Liver (tissue), 8 donors: ENCODE measurements at regions not wholly inside any gene's neighbourhood (a gene's known extent, or its start where the extent isn't known, plus 50 kb on each side); places are given as distances from the start of the nearest gene placed in this dataset.

Experiments
- DNase-seq: peaks from one replicate; pipeline ENCODE4 v3.0.0-alpha.2; 2017; ENCODE audit warnings: low spot score
- H3K27ac ChIP-seq, 2 donors: one replicate each; pipeline ENCODE4 v1.7.0; 2013; ENCODE audit warnings: inconsistent platforms in 2 of 2, low read length in 2 of 2, control low read depth in 1 of 2, low read depth in 1 of 2, mild to moderate bottlenecking in 1 of 2
- H3K27me3 ChIP-seq, 4 donors: one replicate each; pipeline versions ENCODE4 v1.6.1 to v1.7.0; 2013; ENCODE audit warnings: low read length in 3 of 4, inconsistent platforms in 1 of 4, mild to moderate bottlenecking in 1 of 4, moderate library complexity in 1 of 4; ENCODE audit not compliant: control insufficient read depth in 4 of 4, insufficient read depth in 4 of 4
- H3K36me3 ChIP-seq, 4 donors: one replicate each; pipeline versions ENCODE4 v1.6.1 to v1.7.0; 2013; ENCODE audit warnings: low read length in 3 of 4, mild to moderate bottlenecking in 3 of 4, low read depth in 1 of 4, moderate library complexity in 1 of 4; ENCODE audit not compliant: control insufficient read depth in 4 of 4, insufficient read depth in 3 of 4
- H3K4me1 ChIP-seq, 4 donors: one replicate each; pipeline versions ENCODE4 v1.6.1 to v1.7.0; 2013; ENCODE audit warnings: low read length in 3 of 4, mild to moderate bottlenecking in 3 of 4, moderate library complexity in 1 of 4; ENCODE audit not compliant: control insufficient read depth in 4 of 4, insufficient read depth in 4 of 4
- H3K4me3 ChIP-seq, 3 donors: one replicate each; pipeline versions ENCODE4 v1.6.1 to v1.7.0; 2013; ENCODE audit warnings: low read length in 3 of 3, control low read depth in 1 of 3, low read depth in 1 of 3, mild to moderate bottlenecking in 1 of 3
- H3K9ac ChIP-seq, 2 donors: one replicate each; pipeline ENCODE4 v1.7.0; 2013; ENCODE audit warnings: low read length in 2 of 2, mild to moderate bottlenecking in 2 of 2, moderate library complexity in 2 of 2, control low read depth in 1 of 2, low read depth in 1 of 2
- H3K9me3 ChIP-seq, 4 donors: one replicate each; pipeline versions ENCODE4 v1.6.1 to v1.7.0; 2013; ENCODE audit warnings: low read length in 3 of 4; ENCODE audit not compliant: control insufficient read depth in 4 of 4
- ATF3 ChIP-seq: IDR thresholded peaks from 2 replicates; pipeline ENCODE4 v1.6.1; 2016; ENCODE audit warnings: antibody characterized with exemption
- CTCF ChIP-seq: fragments of 150-350 bp; IDR thresholded peaks from 2 replicates; pipeline ENCODE4 v1.5.1; 2017; ENCODE audit warnings: improper control_type of control experiment, low read depth, low read length; ENCODE audit not compliant: missing input control
- FOXA1 ChIP-seq: IDR thresholded peaks from 2 replicates; pipeline ENCODE4 v1.6.1; 2016; ENCODE audit warnings: antibody characterized with exemption
- FOXA2 ChIP-seq: IDR thresholded peaks from 2 replicates; pipeline ENCODE4 v1.6.1; 2016; ENCODE audit warnings: antibody characterized with exemption
- HNF4A ChIP-seq, 2 donors: conservative IDR thresholded peaks; 2 replicates each; pipeline ENCODE4 v1.6.1; 2016; ENCODE audit warnings: antibody characterized with exemption in 2 of 2, mild to moderate bottlenecking in 2 of 2
- HNF4G ChIP-seq: IDR thresholded peaks from 2 replicates; pipeline ENCODE4 v1.6.1; 2016; ENCODE audit warnings: antibody characterized with exemption
- JUND ChIP-seq, 2 donors: IDR thresholded peaks; 2 replicates each; pipeline ENCODE4 v1.6.1; 2016; ENCODE audit warnings: antibody characterized with exemption in 2 of 2
- MAX ChIP-seq: IDR thresholded peaks from 2 replicates; pipeline ENCODE4 v1.6.1; 2016; ENCODE audit warnings: antibody characterized with exemption
- NR2F2 ChIP-seq: IDR thresholded peaks from 2 replicates; pipeline ENCODE4 v1.6.1; 2016; ENCODE audit warnings: antibody characterized with exemption
- REST ChIP-seq: IDR thresholded peaks from 2 replicates; pipeline ENCODE4 v1.6.1; 2016; ENCODE audit warnings: antibody characterized with exemption, mild to moderate bottlenecking
- RXRA ChIP-seq, 2 donors: IDR thresholded peaks; 2 replicates each; pipeline ENCODE4 v1.6.1; 2017 to 2018; ENCODE audit warnings: antibody characterized with exemption in 2 of 2, mild to moderate bottlenecking in 1 of 2
- SP1 ChIP-seq: IDR thresholded peaks from 2 replicates; pipeline ENCODE4 v1.6.1; 2018; ENCODE audit warnings: antibody characterized with exemption, mild to moderate bottlenecking
- YY1 ChIP-seq: IDR thresholded peaks from 2 replicates; pipeline ENCODE4 v1.6.1; 2016; ENCODE audit warnings: antibody characterized with exemption, mild to moderate bottlenecking
- ZBTB33 ChIP-seq: IDR thresholded peaks from 2 replicates; pipeline ENCODE4 v1.6.1; 2016; ENCODE audit warnings: antibody characterized with exemption
- WGBS: extraction: QIAGEN DNeasy Blood & Tissue Kit; methylation state at CpG from one replicate; pipeline ENCODE4 v1.1.7; 2013; 5-methylcytosine and 5-hydroxymethylcytosine counted together
- donor health status: healthy.
- donor health status: healthy.
- donor health status: healthy.
- donor health status: healthy.
- donor health status: healthy.

GRCh38 chr1:58882322-58882948, 98.6 kb upstream of the JUN start:
- WGBS, result 94% methylated on average over 12 of the region's 12 CpGs
- TF ChIP-seq FOXA2, result no peak
- TF ChIP-seq ZBTB33, result no peak
- TF ChIP-seq MAX, result no peak
- no peak for TF ChIP-seq YY1
- no peak for TF ChIP-seq HNF4G
- TF ChIP-seq RXRA (IDR thresholded peaks at IDR 0.05), result no peak
- no peak for TF ChIP-seq REST
- no peak for TF ChIP-seq ATF3
- TF ChIP-seq NR2F2, result no peak
- TF ChIP-seq SP1, result no peak
- TF ChIP-seq FOXA1, result no peak
- no peak for TF ChIP-seq JUND (IDR thresholded peaks at IDR 0.05)
- TF ChIP-seq HNF4A (conservative IDR thresholded peaks at IDR 0.05), result no peak
- no peak for TF ChIP-seq CTCF
- DNase-seq, result no peak
- H3K4me1 ChIP-seq, result peaks cover 14 to 44% (median 36%) of the 10 kb centered on the region in 4 donors
- H3K36me3 ChIP-seq, result no peaks in the 10 kb centered on the region
- H3K9ac ChIP-seq, result peak overlapping the region in 1 of 2 donors; percentile 26
- peak overlapping the region; percentile 81 to 83 for H3K27ac ChIP-seq
- H3K27me3 ChIP-seq, result no peaks in the 10 kb centered on the region
- H3K9me3 ChIP-seq, result no peaks in the 10 kb centered on the region
- H3K4me3 ChIP-seq, result no peak overlapping the region
